HG02884 (cell line): ENCODE measurements at regions not wholly inside any gene's neighbourhood (a gene's known extent, or its start where the extent isn't known, plus 50 kb on each side); places are given as distances from the start of the nearest gene placed in this dataset.

Experiments
- ATAC-seq: cut with Tn5 transposase; IDR thresholded peaks from one replicate; pipeline ENCODE4 v1.9.1; 2021; ENCODE audit warnings: mild to moderate bottlenecking, moderate library complexity; ENCODE audit not compliant: unreplicated experiment

DNA sequence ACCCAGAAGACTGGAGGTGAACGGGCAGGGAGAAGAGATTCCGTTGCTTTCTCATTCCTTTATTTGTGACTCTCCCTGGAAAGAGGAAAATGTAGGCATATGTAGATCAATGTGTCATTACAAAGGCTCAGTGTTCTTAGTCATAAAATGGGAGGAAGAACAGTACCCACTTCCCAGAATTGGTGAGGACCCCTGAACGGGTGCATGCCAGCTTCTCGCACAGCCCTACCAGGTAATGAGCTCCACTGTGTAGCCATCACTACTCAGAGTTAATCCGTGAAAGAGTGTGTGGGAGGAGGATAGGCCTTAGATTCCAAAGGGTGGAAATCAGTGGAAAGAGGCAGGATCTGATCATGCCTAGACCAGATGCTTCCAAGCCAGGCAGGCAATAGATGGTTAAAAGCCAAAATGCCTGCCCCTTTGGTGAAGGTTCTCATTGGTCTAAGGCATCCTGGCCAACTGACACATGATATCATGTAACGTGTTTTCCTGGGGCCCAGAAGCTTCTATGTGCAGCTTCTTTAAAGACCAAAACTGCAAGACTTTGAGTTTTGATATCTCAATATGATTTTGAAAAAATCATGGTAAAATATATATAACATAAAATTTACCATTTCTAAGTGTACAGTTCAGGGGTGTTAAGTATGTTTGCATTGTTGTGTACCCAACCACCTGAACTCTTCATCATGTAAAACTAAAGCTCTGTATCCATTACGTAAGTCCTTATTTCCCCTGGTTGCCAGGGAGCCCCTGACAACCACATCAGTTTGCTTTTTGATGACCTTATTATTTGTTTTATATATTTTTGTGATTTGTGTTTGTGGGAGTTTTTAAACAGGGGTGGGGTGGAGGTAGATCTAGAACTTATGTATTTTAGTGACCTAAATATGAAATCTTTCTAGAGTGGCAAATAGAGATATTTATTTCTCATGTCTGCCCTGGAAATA is 402.2 kb upstream of the CFAP20DC start:
- ATAC-seq = no peak

DNA sequence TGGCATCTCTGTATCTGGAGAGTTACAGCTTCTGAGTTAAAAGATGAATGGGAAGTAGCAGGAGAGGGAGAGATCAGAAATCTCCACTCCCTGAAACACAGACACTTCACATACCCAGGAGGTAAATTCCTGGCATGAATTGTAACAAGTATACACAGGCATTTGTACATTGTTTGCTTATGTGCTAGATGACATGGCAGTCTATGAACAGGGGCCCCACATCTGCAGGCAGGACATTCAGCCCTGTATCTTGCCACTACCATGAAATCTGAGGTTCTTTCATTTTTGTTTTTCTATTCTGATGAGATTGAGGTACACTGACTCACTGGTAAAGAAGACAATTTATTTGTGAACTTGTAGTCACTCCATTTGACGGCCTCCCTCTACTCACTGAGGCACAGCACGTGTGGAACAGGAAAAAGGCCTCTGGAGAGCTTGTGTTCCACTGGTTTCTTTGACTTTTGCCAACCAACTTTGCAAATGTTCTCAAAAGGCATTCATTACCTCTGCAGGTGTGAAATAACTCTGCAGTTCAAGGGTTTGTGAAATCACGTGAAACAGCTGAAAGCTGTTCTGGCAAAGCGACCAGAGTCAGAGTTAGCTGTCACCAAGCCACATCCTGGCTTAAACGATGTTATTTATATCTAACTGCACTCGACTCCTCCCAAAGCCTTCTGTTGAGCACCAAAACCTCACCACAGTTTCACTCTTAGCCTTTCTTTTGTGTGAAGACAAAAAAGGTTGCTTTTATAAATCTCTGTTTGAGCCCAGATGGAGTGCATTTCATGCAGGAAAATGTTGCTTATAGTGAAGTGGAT is 401.3 kb upstream of the CFAP20DC start:
- peak; percentile 95 for ATAC-seq

DNA sequence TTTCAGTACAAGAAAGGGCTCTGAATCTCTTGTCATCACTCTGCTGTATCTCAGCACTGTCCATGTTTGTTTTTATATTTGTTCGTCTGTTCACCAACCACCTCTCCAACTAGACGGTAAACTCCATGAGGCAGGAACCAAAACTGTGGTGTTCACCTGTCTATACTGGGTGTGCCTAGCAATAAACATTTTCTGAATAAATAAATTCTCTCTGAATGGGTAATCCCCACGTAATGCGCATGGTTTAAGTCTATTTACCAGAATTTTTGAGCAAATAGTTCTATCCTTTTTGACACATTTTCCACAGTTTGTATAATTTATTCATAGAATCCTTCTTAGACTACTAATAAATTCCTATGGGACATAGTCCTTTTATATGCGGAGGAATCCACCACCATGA is 400.6 kb upstream of the CFAP20DC start:
- no peak for ATAC-seq

DNA sequence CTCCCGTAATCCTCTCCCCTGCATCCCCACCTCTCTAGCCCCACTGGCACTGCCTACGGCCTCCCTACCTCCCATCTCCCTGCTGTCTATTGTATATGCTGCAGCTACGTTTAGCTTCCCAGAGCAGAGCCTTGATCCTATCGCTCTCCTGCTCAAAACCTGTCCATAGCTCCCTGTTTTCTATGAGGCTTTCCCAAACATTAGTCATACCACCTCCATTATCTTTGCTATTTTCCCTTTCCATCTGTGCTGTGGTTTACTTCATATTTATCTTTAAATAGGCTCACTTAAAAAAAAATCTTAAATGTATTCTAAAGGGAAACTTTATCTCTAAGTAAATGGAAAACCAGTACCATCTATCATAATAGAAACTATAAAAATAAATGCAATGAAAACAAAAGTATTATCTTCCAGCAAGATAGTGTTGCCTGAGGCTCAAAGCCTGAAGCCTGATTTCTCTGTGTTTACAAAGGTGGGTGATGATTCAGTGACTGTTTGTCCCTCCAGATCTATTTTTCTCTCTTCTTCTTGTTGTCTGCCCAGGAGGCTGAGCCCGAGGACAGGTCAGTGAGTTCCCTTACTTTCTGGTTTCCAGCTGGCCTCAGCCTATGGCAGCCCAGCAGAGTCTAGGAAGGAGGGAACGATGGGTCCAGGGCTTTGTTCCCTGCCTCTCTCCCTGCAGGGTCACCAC is 397.1 kb upstream of the CFAP20DC start:
- no peak for ATAC-seq

- no peak for ATAC-seq
Measured at GRCh38 chr3:59444676-59445075, 394.9 kb upstream of the CFAP20DC start.

- no peak for ATAC-seq
Measured at GRCh38 chr3:59444294-59444671, 394.5 kb upstream of the CFAP20DC start.

- no peak for ATAC-seq
Measured at GRCh38 chr3:59443618-59444293, 393.9 kb upstream of the CFAP20DC start.

- no peak for ATAC-seq
Measured at GRCh38 chr3:59442046-59442445, 392.2 kb upstream of the CFAP20DC start.

DNA sequence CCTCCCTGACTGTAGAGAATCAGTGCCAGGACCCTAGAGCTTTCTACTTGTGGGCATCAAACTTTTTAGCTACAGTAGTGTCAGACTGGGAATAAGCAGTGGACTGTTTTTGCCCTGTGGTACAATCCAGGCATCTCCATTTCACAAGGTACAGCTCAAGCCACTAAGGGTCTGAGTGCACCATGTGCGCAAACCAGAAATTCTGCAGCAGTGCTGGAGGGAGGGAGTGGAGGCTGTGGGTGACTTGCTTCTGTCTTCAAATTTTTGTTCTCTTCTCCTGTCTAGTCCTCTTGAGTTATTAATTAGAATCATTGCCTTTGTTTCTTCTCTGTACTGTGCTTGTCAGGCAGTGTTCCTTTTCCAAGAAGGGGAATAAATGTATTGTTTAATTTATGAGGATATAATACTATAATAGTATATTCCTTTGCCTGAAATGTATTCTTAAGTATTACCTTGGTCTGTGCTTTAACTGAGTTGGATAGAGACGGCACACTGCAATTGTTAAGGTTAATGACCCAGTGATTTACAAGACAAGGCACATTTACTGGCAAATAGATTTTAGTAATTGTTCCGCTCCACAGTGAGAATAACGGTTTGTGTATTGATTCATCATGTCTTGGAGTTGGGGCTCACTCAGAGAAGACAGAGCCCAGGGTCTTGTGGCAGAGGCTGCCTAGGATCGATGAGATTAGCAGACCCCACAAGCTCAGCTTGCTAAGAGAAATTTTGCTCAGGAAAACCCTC is 390.6 kb upstream of the CFAP20DC start:
- no peak for ATAC-seq

DNA sequence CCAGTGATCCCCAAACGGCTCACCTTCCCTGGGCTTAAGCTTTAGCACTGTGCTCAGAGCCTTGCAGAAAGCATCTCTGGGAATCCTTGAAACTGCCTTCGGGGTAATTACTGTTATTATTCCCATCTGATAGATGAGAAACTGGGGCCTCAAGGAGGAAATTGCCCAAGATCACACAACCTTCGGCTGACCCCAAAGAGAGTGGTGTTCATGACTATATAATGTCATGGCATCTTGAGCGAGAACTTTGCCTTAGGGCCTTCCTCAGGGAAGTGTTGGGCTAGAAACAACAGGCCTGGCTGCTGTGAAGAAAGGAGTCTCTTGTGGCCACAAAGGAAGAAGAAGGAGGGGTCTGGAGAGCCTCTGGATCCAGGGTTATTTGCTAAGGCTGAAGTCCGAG is 388.7 kb upstream of the CFAP20DC start:
- ATAC-seq = no peak

DNA sequence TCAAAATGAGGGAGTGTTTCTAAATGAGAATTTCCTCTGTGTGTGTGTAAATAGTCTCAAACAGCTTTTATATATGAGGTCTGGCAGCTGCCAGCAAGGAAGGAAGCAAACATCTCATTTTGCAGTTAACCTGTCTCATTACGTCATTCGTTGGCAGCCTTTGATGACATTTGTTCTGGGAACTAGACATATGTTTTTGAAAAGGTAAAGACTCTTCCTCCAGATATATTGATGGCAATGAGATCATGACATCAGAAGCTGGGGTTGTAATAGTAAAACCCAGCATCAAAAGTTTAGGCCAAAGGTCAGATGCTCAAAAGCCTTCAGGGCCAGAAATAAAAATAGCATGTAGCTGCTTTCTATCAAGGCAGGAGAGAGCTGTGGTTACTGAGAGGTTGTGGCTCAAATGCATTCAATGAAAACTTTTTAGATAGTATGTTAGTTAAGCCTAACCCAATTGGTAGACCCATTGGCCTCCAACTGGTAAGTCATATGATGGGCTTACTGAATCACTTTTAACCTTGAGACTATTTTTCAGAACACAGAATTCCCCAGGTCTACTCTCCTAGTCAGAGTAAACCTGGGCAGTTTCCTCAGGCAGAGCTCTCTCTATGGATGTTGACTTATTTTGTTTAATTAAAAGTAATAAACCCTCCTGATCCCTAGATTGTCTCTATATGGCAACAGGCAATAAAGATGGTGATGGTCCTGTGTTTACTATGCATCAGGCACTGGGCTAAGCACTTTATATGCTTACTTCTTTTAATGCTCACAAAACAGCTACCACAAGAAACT is 386.5 kb upstream of the CFAP20DC start:
- no peak for ATAC-seq

- no peak for ATAC-seq
Measured at GRCh38 chr3:59433546-59433945, 383.7 kb upstream of the CFAP20DC start.

DNA sequence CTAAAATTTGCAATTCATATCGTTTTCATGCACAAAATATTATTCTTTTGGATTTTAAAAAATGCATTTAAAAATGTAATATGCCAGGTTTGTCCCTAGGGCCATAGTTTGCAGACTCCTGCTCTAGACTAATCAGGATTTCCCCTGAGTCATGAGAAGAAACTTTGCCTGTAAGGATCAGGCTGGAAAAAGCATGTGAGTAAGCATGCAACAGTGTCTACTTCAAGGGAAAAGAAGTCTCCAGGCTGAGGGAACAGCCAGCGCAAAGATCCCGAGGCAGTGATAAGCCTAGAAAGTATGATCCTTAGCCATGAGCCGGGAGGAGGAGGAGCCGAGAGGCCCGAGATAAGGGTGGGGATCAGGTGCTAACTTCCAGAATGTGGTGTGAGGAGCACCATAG is 382.8 kb upstream of the CFAP20DC start:
- no peak for ATAC-seq

- ATAC-seq = no peak
Measured at GRCh38 chr3:59430341-59430740, 380.5 kb upstream of the CFAP20DC start.

- no peak for ATAC-seq
Measured at GRCh38 chr3:59429198-59429597, 379.4 kb upstream of the CFAP20DC start.

DNA sequence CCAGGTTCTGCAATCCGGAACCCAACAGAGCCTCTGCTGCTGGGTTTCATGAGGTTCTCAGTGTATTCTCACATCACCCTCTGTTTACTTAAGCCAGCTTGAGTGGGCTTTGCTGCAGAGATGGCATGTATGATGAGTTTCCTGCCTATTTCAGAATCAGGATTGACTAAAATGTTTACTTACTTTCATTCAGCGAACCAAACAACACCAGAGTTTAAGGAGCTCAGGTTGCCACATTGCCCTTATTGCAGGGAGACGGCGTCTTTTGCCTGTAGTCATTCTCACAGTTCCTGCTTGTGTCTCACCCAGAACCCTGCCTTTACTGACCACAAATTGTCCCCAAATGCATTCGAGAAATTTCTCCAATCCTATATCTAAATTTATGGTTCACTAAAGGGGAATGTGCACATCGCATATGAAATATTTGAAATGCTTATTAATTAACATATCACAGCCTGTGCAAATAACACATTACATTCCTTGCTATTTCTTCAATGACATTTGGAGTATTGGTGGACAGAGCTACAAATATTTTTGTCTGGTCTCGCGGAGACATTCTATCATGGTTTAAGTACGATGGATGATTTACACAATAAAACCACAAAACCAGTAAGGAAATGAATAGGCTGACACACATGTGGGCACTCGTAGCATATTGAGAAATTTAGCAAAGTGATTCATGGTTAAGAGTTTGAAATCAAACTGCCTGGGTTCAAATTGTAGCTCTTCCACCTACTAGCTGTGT is 377.2 kb upstream of the CFAP20DC start:
- ATAC-seq = no peak

DNA sequence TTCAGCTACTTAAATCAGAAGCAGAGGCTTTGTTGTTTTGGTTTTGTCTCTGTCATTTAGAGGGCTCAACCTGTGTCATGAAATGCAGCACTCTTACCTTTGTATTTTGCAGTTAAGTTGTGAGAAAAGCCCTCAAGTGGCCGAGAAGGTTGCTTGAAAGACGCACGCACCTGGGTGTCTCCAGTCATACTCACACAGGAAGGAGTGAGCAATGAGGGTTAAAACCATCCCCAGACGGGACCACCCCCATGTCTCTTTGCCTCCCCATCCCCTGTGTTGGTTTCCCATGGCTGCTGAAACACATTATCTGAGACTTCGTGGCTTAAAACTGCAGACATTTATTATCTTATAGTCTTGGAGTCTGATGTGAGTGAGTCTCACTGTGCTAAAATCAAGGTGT is 376.1 kb upstream of the CFAP20DC start:
- ATAC-seq = no peak

GRCh38 chr3:59425371-59425770 is 375.5 kb upstream of the CFAP20DC start:
- no peak for ATAC-seq
